GM13977 (cell line): ENCODE measurements at regions not wholly inside any gene's neighbourhood (a gene's known extent, or its start where the extent isn't known, plus 50 kb on each side); places are given as distances from the start of the nearest gene placed in this dataset.

Experiments
- DNase-seq: peaks from one replicate; pipeline ENCODE4 v3.0.0; 2012; ENCODE audit warnings: low spot score
- in situ Hi-C: fragments of 300-500 bp; cut with MboI; formaldehyde crosslinking; loops from one replicate; pipeline ENCODE4 v1.12.0; 2022; ENCODE audit warnings: low sequenced_read_pairs, low pct_unique_long_range_greater_than_20kb, mixed read lengths, inconsistent platforms; ENCODE audit not compliant: unreplicated experiment
- TF ChIP-seq, protein P1 (sequence below): IDR thresholded peaks from 2 replicates; pipeline ENCODE4 v1.5.1; 2012; ENCODE audit warnings: mild to moderate bottlenecking, control low read depth; ENCODE audit not compliant: insufficient read depth; ENCODE audit errors: extremely low read depth, missing control alignments

- in situ Hi-C loops, result no loop called here
- DNase-seq, result no peak
- TF ChIP-seq, protein P1, sequence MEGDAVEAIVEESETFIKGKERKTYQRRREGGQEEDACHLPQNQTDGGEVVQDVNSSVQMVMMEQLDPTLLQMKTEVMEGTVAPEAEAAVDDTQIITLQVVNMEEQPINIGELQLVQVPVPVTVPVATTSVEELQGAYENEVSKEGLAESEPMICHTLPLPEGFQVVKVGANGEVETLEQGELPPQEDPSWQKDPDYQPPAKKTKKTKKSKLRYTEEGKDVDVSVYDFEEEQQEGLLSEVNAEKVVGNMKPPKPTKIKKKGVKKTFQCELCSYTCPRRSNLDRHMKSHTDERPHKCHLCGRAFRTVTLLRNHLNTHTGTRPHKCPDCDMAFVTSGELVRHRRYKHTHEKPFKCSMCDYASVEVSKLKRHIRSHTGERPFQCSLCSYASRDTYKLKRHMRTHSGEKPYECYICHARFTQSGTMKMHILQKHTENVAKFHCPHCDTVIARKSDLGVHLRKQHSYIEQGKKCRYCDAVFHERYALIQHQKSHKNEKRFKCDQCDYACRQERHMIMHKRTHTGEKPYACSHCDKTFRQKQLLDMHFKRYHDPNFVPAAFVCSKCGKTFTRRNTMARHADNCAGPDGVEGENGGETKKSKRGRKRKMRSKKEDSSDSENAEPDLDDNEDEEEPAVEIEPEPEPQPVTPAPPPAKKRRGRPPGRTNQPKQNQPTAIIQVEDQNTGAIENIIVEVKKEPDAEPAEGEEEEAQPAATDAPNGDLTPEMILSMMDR, result no peak
These were observed 600.9 kb downstream of the MID1IP1 start for GRCh38 chrX:39402158-39402557.

DNA sequence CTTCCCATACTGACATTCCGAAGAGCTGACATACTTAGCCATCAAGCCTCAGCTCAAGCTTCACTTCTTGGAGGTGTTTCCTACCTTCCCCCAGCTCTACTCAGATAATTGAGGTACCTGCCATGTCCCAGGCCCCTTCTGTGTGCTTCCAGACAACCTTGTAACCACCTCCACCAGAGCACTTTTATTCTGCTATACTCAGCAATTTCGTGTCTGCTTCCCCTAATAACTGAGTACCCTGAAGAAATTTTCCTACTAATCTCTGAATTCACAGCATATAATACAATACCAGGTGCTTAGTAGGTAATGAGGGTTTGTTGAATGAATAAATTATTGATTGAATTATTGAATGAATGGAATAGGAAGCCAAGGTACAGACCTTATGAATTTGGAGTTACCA, 605.5 kb downstream of the MID1IP1 start:
- no peak for DNase-seq
- TF ChIP-seq, protein P1, result no peak
- in situ Hi-C loops, result no loop called here

DNA sequence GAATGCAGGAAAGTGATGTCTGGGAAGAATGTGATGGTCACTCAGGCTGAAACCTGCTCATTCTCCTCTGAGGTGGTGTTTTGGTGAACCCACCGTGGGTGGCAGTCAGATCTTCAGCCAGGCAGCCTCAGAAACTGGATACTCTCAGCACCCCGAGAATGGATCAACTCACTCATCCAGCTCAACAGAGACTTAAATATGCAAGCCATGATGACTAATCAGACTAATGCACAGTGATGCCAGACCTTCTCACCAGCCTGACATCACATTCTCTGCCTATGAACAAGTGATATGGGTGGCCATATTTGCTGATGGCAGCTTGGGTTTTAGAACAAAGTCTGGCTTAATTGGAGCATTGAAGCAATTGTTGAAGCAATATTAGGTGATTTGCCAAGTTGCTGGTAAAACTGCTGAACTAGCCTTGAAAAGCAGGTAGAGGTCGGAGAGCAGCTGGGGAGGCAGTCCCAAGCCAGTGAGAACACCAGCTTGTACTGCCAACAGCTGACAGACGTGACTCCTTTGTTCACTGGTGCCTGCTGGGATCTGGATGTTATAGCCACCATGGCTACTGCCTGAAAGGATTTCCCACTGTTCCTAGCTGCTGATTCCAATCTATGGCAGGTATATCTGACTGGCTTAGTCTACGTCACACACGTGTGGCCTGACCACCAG, 608.1 kb downstream of the MID1IP1 start:
- TF ChIP-seq, protein P1, result no peak
- DNase-seq, result no peak
- in situ Hi-C loops, result no loop called here

- no peak for DNase-seq
- in situ Hi-C loops, result no loop called here
- TF ChIP-seq, protein P1, result no peak
These were observed 613.1 kb downstream of the MID1IP1 start for GRCh38 chrX:39414290-39414854.

DNA sequence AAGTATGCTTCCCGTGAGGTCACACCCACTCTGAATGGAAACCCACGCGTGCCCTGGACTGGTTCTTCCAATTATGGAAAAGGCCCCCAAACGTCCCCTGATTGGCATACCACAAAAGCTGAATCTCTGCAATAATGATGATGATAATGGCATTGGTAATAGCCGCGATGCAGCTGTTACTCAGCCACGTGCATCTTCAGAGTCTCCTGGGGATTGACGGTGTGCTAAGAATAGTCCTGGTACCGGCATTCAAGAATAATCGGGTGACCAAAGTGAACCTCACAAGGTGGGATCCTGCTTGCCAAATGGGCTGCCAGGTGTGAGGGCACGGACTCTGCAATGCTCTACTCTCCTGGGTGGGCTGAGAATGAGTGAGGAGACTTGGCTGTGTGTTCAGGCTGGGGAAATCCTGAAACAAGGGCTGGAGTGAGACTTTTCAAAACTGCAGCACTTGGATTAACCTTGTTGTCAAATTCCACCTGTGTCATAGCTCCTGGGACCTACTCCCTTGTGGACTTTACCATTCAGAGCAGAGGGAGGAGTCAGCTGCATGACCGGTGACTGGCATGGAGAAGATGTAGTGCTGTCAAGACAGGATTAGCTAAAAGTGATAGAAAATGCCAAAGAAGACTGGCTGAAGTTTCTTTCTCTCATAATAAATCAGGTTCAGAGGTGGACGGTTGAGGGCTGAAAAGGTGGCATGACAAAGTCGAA, 615.4 kb downstream of the MID1IP1 start:
- TF ChIP-seq, protein P1, result no peak
- DNase-seq, result no peak
- in situ Hi-C loops, result no loop called here

- in situ Hi-C loops, result no loop called here
- no peak for DNase-seq
- TF ChIP-seq, protein P1, result no peak
These were observed 617.0 kb downstream of the MID1IP1 start for GRCh38 chrX:39418254-39418704.
